KOPT-K1 (cell line): ENCODE measurements at regions not wholly inside any gene's neighbourhood (a gene's known extent, or its start where the extent isn't known, plus 50 kb on each side); places are given as distances from the start of the nearest gene placed in this dataset.

Experiments
- H3K27ac ChIP-seq: fragments of 200-600 bp; sonication (generic); 2 replicates; pipeline ENCODE4 v1.5.1; 2016; ENCODE audit warnings: antibody characterized with exemption, mild to moderate bottlenecking, low read depth, low read length; ENCODE audit not compliant: poor library complexity, severe bottlenecking
- H3K36me3 ChIP-seq: fragments of 200-600 bp; sonication (generic); 2 replicates; pipeline ENCODE4 v1.5.1; 2017; ENCODE audit warnings: antibody characterized with exemption, mild to moderate bottlenecking, low read length, moderate library complexity; ENCODE audit not compliant: insufficient read depth
- H3K9me3 ChIP-seq: fragments of 200-600 bp; sonication (generic); 2 replicates; pipeline ENCODE4 v1.5.1; 2017; ENCODE audit warnings: antibody characterized with exemption, low read length, mild to moderate bottlenecking; ENCODE audit not compliant: insufficient read depth, poor library complexity, severe bottlenecking

GRCh38 chr2:204321910-204322751, 223.1 kb upstream of the PARD3B start:
- no peak overlapping the region for H3K27ac ChIP-seq
- H3K36me3 ChIP-seq: no peaks in the 10 kb centered on the region
- no peaks in the 10 kb centered on the region for H3K9me3 ChIP-seq

- Histone ChIP-seq H3K9me3 (no peaks in the 10 kb centered on the region), H3K36me3 (no peaks in the 10 kb centered on the region), H3K27ac (no peak overlapping the region)
Measured at GRCh38 chr2:204325468-204325867, 219.8 kb upstream of the PARD3B start.

GRCh38 chr2:204328373-204328772, 216.9 kb upstream of the PARD3B start:
- Histone ChIP-seq H3K36me3 (no peaks in the 10 kb centered on the region), H3K9me3 (no peaks in the 10 kb centered on the region), H3K27ac (no peak overlapping the region)

GRCh38 chr2:204329016-204329415, 216.3 kb upstream of the PARD3B start:
- Histone ChIP-seq H3K27ac (no peak overlapping the region), H3K36me3 (no peaks in the 10 kb centered on the region), H3K9me3 (no peaks in the 10 kb centered on the region)

- Histone ChIP-seq H3K36me3 (no peaks in the 10 kb centered on the region), H3K9me3 (no peaks in the 10 kb centered on the region), H3K27ac (no peak overlapping the region)
Measured at GRCh38 chr2:204329532-204329931, 215.7 kb upstream of the PARD3B start.

- Histone ChIP-seq H3K27ac (no peak overlapping the region), H3K36me3 (no peaks in the 10 kb centered on the region), H3K9me3 (no peaks in the 10 kb centered on the region)
Measured at GRCh38 chr2:204331180-204331579, 214.1 kb upstream of the PARD3B start.

GRCh38 chr2:204331988-204332387, 213.3 kb upstream of the PARD3B start:
- Histone ChIP-seq H3K36me3 (no peaks in the 10 kb centered on the region), H3K27ac (no peak overlapping the region), H3K9me3 (no peaks in the 10 kb centered on the region)

- H3K36me3 ChIP-seq: no peaks in the 10 kb centered on the region
- no peak overlapping the region for H3K27ac ChIP-seq
- H3K9me3 ChIP-seq: no peaks in the 10 kb centered on the region
Measured at GRCh38 chr2:204332706-204333105, 212.6 kb upstream of the PARD3B start.

GRCh38 chr2:204333861-204334260, 211.4 kb upstream of the PARD3B start:
- Histone ChIP-seq H3K36me3 (no peaks in the 10 kb centered on the region), H3K9me3 (no peaks in the 10 kb centered on the region), H3K27ac (no peak overlapping the region)

- H3K27ac ChIP-seq: no peak overlapping the region
- no peaks in the 10 kb centered on the region for H3K36me3 ChIP-seq
- H3K9me3 ChIP-seq: no peaks in the 10 kb centered on the region
Measured at GRCh38 chr2:204335451-204336058, 209.7 kb upstream of the PARD3B start.

- H3K9me3 ChIP-seq: no peaks in the 10 kb centered on the region
- H3K36me3 ChIP-seq: no peaks in the 10 kb centered on the region
- no peak overlapping the region for H3K27ac ChIP-seq
Measured at GRCh38 chr2:204336153-204336744, 209.0 kb upstream of the PARD3B start.

GRCh38 chr2:204337638-204338037, 207.6 kb upstream of the PARD3B start:
- Histone ChIP-seq H3K9me3 (no peaks in the 10 kb centered on the region), H3K36me3 (no peaks in the 10 kb centered on the region), H3K27ac (no peak overlapping the region)

GRCh38 chr2:204339212-204339715, 206.0 kb upstream of the PARD3B start:
- H3K27ac ChIP-seq: no peak overlapping the region
- no peaks in the 10 kb centered on the region for H3K9me3 ChIP-seq
- H3K36me3 ChIP-seq: no peaks in the 10 kb centered on the region

GRCh38 chr2:204340511-204340910, 204.8 kb upstream of the PARD3B start:
- Histone ChIP-seq H3K9me3 (no peaks in the 10 kb centered on the region), H3K36me3 (no peaks in the 10 kb centered on the region), H3K27ac (no peak overlapping the region)

GRCh38 chr2:204341887-204342276, 203.4 kb upstream of the PARD3B start:
- Histone ChIP-seq H3K9me3 (no peaks in the 10 kb centered on the region), H3K36me3 (no peaks in the 10 kb centered on the region), H3K27ac (no peak overlapping the region)
